ENCODE measurements at regions not wholly inside any gene's neighbourhood (a gene's known extent, or its start where the extent isn't known, plus 50 kb on each side); places are given as distances from the start of the nearest gene placed in this dataset.

- DNase-seq (no peak), ATAC-seq (ENCODE audit: low FRiP score) (no peak)
- Histone ChIP-seq H3K4me1 (ENCODE audit: control insufficient read depth in 1 of 2, insufficient read depth in 2 of 2, low read length in 2 of 2) (no peaks in the 10 kb centered on the region), H3K27ac (ENCODE audit: low read depth in 1 of 2, low read length in 2 of 2) (no peak overlapping the region), H3K9me3 (ENCODE audit: control insufficient read depth, low read length) (no peaks in the 10 kb centered on the region), H3K36me3 (ENCODE audit: control insufficient read depth in 1 of 2, insufficient read depth in 2 of 2, low read length in 1 of 2) (no peaks in the 10 kb centered on the region), H3K27me3 (ENCODE audit: control insufficient read depth in 1 of 2, insufficient read depth in 2 of 2, low read length in 1 of 2) (no peaks in the 10 kb centered on the region), H3K4me3 (ENCODE audit: low read length in 2 of 2) (no peak overlapping the region)
- WGBS, 2 donors, result 70 to 79% methylated on average over 4 of the region's 4 CpGs
- intact Hi-C loops (cut with DNase I), result no loop called here
These were observed 473.1 kb downstream of the NR2F1-AS1 start for GRCh38 chr5:93107805-93108520.

GRCh38 chr5:93107141-93107540 is 473.9 kb downstream of the NR2F1-AS1 start:
- 35 to 46% methylated on average over 1 of the region's 1 CpG for WGBS, 2 donors
- Histone ChIP-seq H3K27ac (ENCODE audit: low read depth in 1 of 2, low read length in 2 of 2) (no peak overlapping the region), H3K27me3 (ENCODE audit: control insufficient read depth in 1 of 2, insufficient read depth in 2 of 2, low read length in 1 of 2) (no peaks in the 10 kb centered on the region), H3K36me3 (ENCODE audit: control insufficient read depth in 1 of 2, insufficient read depth in 2 of 2, low read length in 1 of 2) (no peaks in the 10 kb centered on the region), H3K4me3 (ENCODE audit: low read length in 2 of 2) (no peak overlapping the region), H3K9me3 (ENCODE audit: control insufficient read depth, low read length) (no peaks in the 10 kb centered on the region), H3K4me1 (ENCODE audit: control insufficient read depth in 1 of 2, insufficient read depth in 2 of 2, low read length in 2 of 2) (no peaks in the 10 kb centered on the region)
- DNase-seq (no peak), ATAC-seq (ENCODE audit: low FRiP score) (no peak)
- intact Hi-C loops (cut with DNase I), result no loop called here

- Histone ChIP-seq H3K36me3 (ENCODE audit: control insufficient read depth in 1 of 2, insufficient read depth in 2 of 2, low read length in 1 of 2) (no peaks in the 10 kb centered on the region), H3K27me3 (ENCODE audit: control insufficient read depth in 1 of 2, insufficient read depth in 2 of 2, low read length in 1 of 2) (no peaks in the 10 kb centered on the region), H3K4me1 (ENCODE audit: control insufficient read depth in 1 of 2, insufficient read depth in 2 of 2, low read length in 2 of 2) (no peaks in the 10 kb centered on the region), H3K4me3 (ENCODE audit: low read length in 2 of 2) (no peak overlapping the region), H3K9me3 (ENCODE audit: control insufficient read depth, low read length) (no peaks in the 10 kb centered on the region), H3K27ac (ENCODE audit: low read depth in 1 of 2, low read length in 2 of 2) (no peak overlapping the region)
- DNase-seq (no peak), ATAC-seq (ENCODE audit: low FRiP score) (no peak)
- 80 to 91% methylated on average over 2 of the region's 2 CpGs for WGBS, 2 donors
- intact Hi-C loops (cut with DNase I), result no loop called here
These were observed 479.4 kb downstream of the NR2F1-AS1 start for GRCh38 chr5:93101661-93102060.

GRCh38 chr5:93100976-93101375 is 480.0 kb downstream of the NR2F1-AS1 start:
- ATAC-seq (ENCODE audit: low FRiP score) (no peak), DNase-seq (no peak)
- intact Hi-C loops (cut with DNase I), result no loop called here
- H3K27me3 ChIP-seq (ENCODE audit: control insufficient read depth in 1 of 2, insufficient read depth in 2 of 2, low read length in 1 of 2), result no peaks in the 10 kb centered on the region
- no peak overlapping the region for H3K4me3 ChIP-seq (ENCODE audit: low read length in 2 of 2)
- H3K9me3 ChIP-seq (ENCODE audit: control insufficient read depth, low read length), result no peaks in the 10 kb centered on the region
- H3K36me3 ChIP-seq (ENCODE audit: control insufficient read depth in 1 of 2, insufficient read depth in 2 of 2, low read length in 1 of 2), result no peaks in the 10 kb centered on the region
- H3K27ac ChIP-seq (ENCODE audit: low read depth in 1 of 2, low read length in 2 of 2), result no peak overlapping the region
- H3K4me1 ChIP-seq (ENCODE audit: control insufficient read depth in 1 of 2, insufficient read depth in 2 of 2, low read length in 2 of 2), result no peaks in the 10 kb centered on the region

DNA sequence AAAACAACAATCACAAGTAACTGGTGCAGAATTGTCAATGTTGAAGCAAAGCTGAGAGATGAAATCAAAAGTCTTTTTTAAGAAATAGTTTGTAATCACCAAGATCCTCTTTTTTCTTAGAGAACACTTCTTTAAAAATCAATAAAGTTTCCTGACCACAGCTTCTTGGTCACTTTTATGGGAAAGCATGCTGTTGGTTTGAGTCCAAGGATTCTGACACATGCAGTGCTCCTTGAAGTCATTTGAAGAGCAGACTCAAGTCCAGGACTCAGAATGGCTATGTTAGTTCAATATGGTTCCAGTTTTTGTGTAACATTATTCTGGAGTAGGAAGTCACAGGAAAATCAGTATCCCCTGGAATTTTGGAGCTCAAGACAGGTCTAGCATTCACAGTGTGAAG is 480.6 kb downstream of the NR2F1-AS1 start:
- Histone ChIP-seq H3K27ac (ENCODE audit: low read depth in 1 of 2, low read length in 2 of 2) (no peak overlapping the region), H3K4me3 (ENCODE audit: low read length in 2 of 2) (no peak overlapping the region), H3K36me3 (ENCODE audit: control insufficient read depth in 1 of 2, insufficient read depth in 2 of 2, low read length in 1 of 2) (no peaks in the 10 kb centered on the region), H3K4me1 (ENCODE audit: control insufficient read depth in 1 of 2, insufficient read depth in 2 of 2, low read length in 2 of 2) (no peaks in the 10 kb centered on the region), H3K27me3 (ENCODE audit: control insufficient read depth in 1 of 2, insufficient read depth in 2 of 2, low read length in 1 of 2) (no peaks in the 10 kb centered on the region), H3K9me3 (ENCODE audit: control insufficient read depth, low read length) (no peaks in the 10 kb centered on the region)
- ATAC-seq (ENCODE audit: low FRiP score) (no peak), DNase-seq (no peak)
- intact Hi-C loops (cut with DNase I), result no loop called here

- Histone ChIP-seq H3K4me3 (ENCODE audit: low read length in 2 of 2) (no peak overlapping the region), H3K36me3 (ENCODE audit: control insufficient read depth in 1 of 2, insufficient read depth in 2 of 2, low read length in 1 of 2) (no peaks in the 10 kb centered on the region), H3K9me3 (ENCODE audit: control insufficient read depth, low read length) (no peaks in the 10 kb centered on the region), H3K4me1 (ENCODE audit: control insufficient read depth in 1 of 2, insufficient read depth in 2 of 2, low read length in 2 of 2) (no peaks in the 10 kb centered on the region), H3K27me3 (ENCODE audit: control insufficient read depth in 1 of 2, insufficient read depth in 2 of 2, low read length in 1 of 2) (no peaks in the 10 kb centered on the region), H3K27ac (ENCODE audit: low read depth in 1 of 2, low read length in 2 of 2) (no peak overlapping the region)
- DNase-seq (no peak), ATAC-seq (ENCODE audit: low FRiP score) (no peak)
- intact Hi-C loops (cut with DNase I), result no loop called here
- WGBS, 2 donors, result 50 to 60% methylated on average over 4 of the region's 4 CpGs
These were observed 481.1 kb downstream of the NR2F1-AS1 start for GRCh38 chr5:93099902-93100347.

GRCh38 chr5:93096561-93096960 is 484.5 kb downstream of the NR2F1-AS1 start:
- ATAC-seq (ENCODE audit: low FRiP score), result no peak

DNA sequence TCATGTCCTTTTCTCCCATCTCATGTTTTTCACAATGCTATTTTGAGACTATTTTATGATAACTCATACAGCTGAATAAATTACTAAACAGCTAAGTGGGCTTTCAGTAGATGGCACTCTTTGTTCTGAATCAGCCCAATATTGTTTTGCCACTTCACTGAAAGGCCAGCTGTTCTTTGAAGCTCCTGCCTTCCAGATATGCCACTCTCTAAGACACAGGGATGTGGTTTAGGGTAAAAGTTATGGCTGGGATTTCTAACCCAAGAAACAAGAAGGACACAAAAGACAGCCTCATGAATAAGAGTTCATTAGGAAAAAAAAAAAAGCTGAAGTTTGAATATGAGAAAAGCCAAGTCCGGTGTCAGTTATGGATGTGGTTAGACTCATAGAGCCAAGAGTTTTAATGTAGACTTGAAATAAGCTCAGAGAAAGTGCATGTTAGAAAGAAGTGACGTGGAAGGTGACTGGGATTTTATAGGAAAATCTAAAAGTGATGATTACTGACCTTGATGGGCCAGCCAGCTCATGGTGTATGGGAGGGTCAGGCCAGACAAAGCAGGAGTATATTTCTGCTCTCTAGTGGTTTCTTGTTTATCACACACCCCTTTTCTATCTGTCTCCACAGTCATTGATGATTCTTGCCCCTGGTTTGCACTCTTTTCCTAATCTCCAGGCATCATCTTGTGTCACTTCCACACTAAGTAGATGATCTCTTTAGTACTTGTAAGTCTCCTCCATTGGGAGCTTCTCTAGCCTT is 488.5 kb downstream of the NR2F1-AS1 start:
- ATAC-seq (ENCODE audit: low FRiP score), result no peak
- intact Hi-C loops (cut with DNase I), result no loop called here
- H3K4me1 ChIP-seq (ENCODE audit: control insufficient read depth in 1 of 2, insufficient read depth in 2 of 2, low read length in 2 of 2), result no peaks in the 10 kb centered on the region

More at GRCh38 chr5:93096561-93096960, 484.5 kb downstream of the NR2F1-AS1 start:
- intact Hi-C loops (cut with DNase I), result no loop called here
- no peak overlapping the region for H3K27ac ChIP-seq (ENCODE audit: low read depth in 1 of 2, low read length in 2 of 2)
- no peaks in the 10 kb centered on the region for H3K36me3 ChIP-seq (ENCODE audit: control insufficient read depth in 1 of 2, insufficient read depth in 2 of 2, low read length in 1 of 2)
- 36 to 44% methylated on average over 1 of the region's 1 CpG for WGBS, 2 donors
- no peak overlapping the region for H3K4me3 ChIP-seq (ENCODE audit: low read length in 2 of 2)
- H3K4me1 ChIP-seq (ENCODE audit: control insufficient read depth in 1 of 2, insufficient read depth in 2 of 2, low read length in 2 of 2), result no peaks in the 10 kb centered on the region
- no peaks in the 10 kb centered on the region for H3K9me3 ChIP-seq (ENCODE audit: control insufficient read depth, low read length)
- H3K27me3 ChIP-seq (ENCODE audit: control insufficient read depth in 1 of 2, insufficient read depth in 2 of 2, low read length in 1 of 2), result no peaks in the 10 kb centered on the region
- no peak for DNase-seq

GRCh38 chr5:93090698-93091097 is 490.3 kb downstream of the NR2F1-AS1 start:
- Histone ChIP-seq H3K36me3 (ENCODE audit: control insufficient read depth in 1 of 2, insufficient read depth in 2 of 2, low read length in 1 of 2) (no peaks in the 10 kb centered on the region), H3K4me3 (ENCODE audit: low read length in 2 of 2) (no peak overlapping the region), H3K9me3 (ENCODE audit: control insufficient read depth, low read length) (no peaks in the 10 kb centered on the region), H3K27ac (ENCODE audit: low read depth in 1 of 2, low read length in 2 of 2) (no peak overlapping the region), H3K4me1 (ENCODE audit: control insufficient read depth in 1 of 2, insufficient read depth in 2 of 2, low read length in 2 of 2) (no peaks in the 10 kb centered on the region), H3K27me3 (ENCODE audit: control insufficient read depth in 1 of 2, insufficient read depth in 2 of 2, low read length in 1 of 2) (no peaks in the 10 kb centered on the region)
- intact Hi-C loops (cut with DNase I), result no loop called here
- ATAC-seq (ENCODE audit: low FRiP score) (no peak), DNase-seq (no peak)
- 86 to 87% methylated on average over 5 of the region's 5 CpGs for WGBS, 2 donors

More for the DNA sequence above, 488.5 kb downstream of the NR2F1-AS1 start:
- Histone ChIP-seq H3K4me3 (ENCODE audit: low read length in 2 of 2) (no peak overlapping the region), H3K27me3 (ENCODE audit: control insufficient read depth in 1 of 2, insufficient read depth in 2 of 2, low read length in 1 of 2) (no peaks in the 10 kb centered on the region), H3K36me3 (ENCODE audit: control insufficient read depth in 1 of 2, insufficient read depth in 2 of 2, low read length in 1 of 2) (no peaks in the 10 kb centered on the region), H3K27ac (ENCODE audit: low read depth in 1 of 2, low read length in 2 of 2) (no peak overlapping the region), H3K9me3 (ENCODE audit: control insufficient read depth, low read length) (no peaks in the 10 kb centered on the region)
- no peak for DNase-seq
- WGBS, 2 donors, result 72 to 81% methylated on average over 2 of the region's 2 CpGs
